A673 (cell line): ENCODE measurements at regions not wholly inside any gene's neighbourhood (a gene's known extent, or its start where the extent isn't known, plus 50 kb on each side); places are given as distances from the start of the nearest gene placed in this dataset.

Experiments used
- CTCF ChIP-seq: fragments of 300-800, 200-600 bp; sonication (generic); conservative IDR thresholded peaks from 2 replicates; pipeline ENCODE4 v1.5.1; 2017; ENCODE audit warnings: low read depth, mild to moderate bottlenecking, antibody characterized with exemption, low read length, moderate library complexity, mixed read lengths
- EZH2 ChIP-seq: fragments of 200-600 bp; sonication (generic); IDR thresholded peaks from 2 replicates; pipeline ENCODE4 v1.6.1; 2017; ENCODE audit warnings: borderline replicate concordance, low read depth, mild to moderate bottlenecking, mixed read lengths, antibody characterized with exemption, low read length; ENCODE audit not compliant: poor library complexity, severe bottlenecking

- TF ChIP-seq EZH2 (no peak), CTCF (no peak)
Observed at GRCh38 chrX:34859191-34859590, 83.4 kb upstream of the FAM47B start.
